ENCODE measurements at regions not wholly inside any gene's neighbourhood (a gene's known extent, or its start where the extent isn't known, plus 50 kb on each side); places are given as distances from the start of the nearest gene placed in this dataset.

DNA sequence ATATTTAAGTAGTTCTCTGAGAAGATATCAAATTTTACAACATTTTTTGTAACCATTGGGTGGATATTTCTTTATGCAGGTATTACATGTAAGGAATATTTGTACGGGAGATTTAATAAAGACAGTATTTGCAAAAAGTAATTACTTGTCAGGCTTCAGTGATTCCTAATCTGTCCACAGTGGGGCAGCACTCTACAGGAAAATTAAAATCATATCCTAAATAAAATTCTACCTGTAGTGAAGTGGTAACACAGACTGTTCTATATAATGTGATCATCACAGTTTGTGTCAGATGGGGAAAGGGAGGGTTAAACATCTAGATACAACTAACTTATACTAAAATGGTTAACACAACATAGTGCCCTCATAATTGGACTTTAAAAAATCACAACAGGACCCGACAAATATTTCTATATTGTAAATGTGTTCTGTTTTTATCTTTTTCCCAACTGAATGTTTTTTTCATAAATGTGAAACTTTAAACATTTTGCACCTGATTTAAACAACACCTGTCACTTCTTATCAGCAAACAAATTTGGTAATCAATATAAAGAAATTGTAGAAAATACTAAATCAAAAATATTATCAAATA is 145.6 kb upstream of the MANEA start:
- intact Hi-C loops (cut with DNase I) = no loop called here

GRCh38 chr6:95439741-95440140 is 137.6 kb upstream of the MANEA start:
- Histone ChIP-seq H3K4me1 (no peaks in the 10 kb centered on the region), H3K36me3 (no peaks in the 10 kb centered on the region), H3K27me3 (no peaks in the 10 kb centered on the region), H3K4me3 (no peak overlapping the region), H3K9me3 (peaks cover 0 to 6% (median 0%) of the 10 kb centered on the region in 4 donors), H3K27ac (replicated peaks in 1 of 4) (no peak overlapping the region)
- 86% methylated on average over 2 of the region's 2 CpGs for WGBS
- TF ChIP-seq EP300 (IDR thresholded peaks at IDR 0.05) = no peak
- no peak for DNase-seq (ENCODE audit: extremely low spot score)
- intact Hi-C loops (cut with DNase I) = no loop called here

More for the DNA sequence above, 145.6 kb upstream of the MANEA start:
- H3K4me1 ChIP-seq = no peaks in the 10 kb centered on the region
- no peak overlapping the region for H3K4me3 ChIP-seq
- no peaks in the 10 kb centered on the region for H3K36me3 ChIP-seq
- no peaks in the 10 kb centered on the region for H3K9me3 ChIP-seq
- H3K27ac ChIP-seq (replicated peaks in 1 of 4) = no peak overlapping the region
- H3K27me3 ChIP-seq = no peaks in the 10 kb centered on the region
- whole genome bisulfite sequencing = 53% methylated on average over 2 of the region's 2 CpGs
- no peak for DNase-seq (ENCODE audit: extremely low spot score)
- peak; percentile 56 to 75 (median 65) for TF ChIP-seq CTCF (IDR thresholded peaks at IDR 0.05)
- TF ChIP-seq POLR2AphosphoS5 (IDR thresholded peaks at IDR 0.05) = no peak
- TF ChIP-seq POLR2A (IDR thresholded peaks at IDR 0.05; ENCODE audit: low read depth) = no peak

DNA sequence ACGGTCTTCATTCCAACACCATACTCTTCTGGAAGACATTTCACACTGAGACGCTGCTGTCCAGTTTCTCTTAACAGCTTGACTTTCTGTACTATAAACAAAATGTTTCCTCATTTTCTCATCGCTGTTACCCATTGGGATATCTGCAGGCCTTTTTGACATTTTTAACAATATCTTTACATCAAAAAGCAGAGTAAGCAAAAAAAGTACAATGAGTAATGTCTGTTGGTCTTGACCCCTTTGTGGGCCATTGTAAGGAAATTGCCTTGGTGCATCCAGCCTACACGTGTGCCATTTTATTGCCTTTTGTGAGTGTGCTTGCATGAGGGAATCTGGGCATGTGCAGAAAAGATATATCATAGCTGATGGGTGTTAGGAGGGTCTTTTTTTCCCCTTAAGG is 129.1 kb upstream of the MANEA start:
- Histone ChIP-seq H3K4me3 (no peak overlapping the region), H3K4me1 (no peaks in the 10 kb centered on the region), H3K9me3 (no peaks in the 10 kb centered on the region), H3K36me3 (no peaks in the 10 kb centered on the region), H3K27me3 (no peaks in the 10 kb centered on the region), H3K27ac (replicated peaks in 1 of 4) (no peak overlapping the region)
- intact Hi-C loops (cut with DNase I) = no loop called here
- no peak for DNase-seq (ENCODE audit: extremely low spot score)
- 70% methylated on average over 4 of the region's 4 CpGs for WGBS
- TF ChIP-seq POLR2A (IDR thresholded peaks at IDR 0.05; ENCODE audit: low read depth) (no peak), EP300 (IDR thresholded peaks at IDR 0.05) (no peak), POLR2AphosphoS5 (IDR thresholded peaks at IDR 0.05) (no peak), CTCF (IDR thresholded peaks at IDR 0.05) (no peak)

GRCh38 chr6:95469511-95469910 is 107.8 kb upstream of the MANEA start:
- Histone ChIP-seq H3K4me1 (no peaks in the 10 kb centered on the region), H3K36me3 (no peaks in the 10 kb centered on the region), H3K4me3 (no peak overlapping the region), H3K9me3 (no peaks in the 10 kb centered on the region), H3K27ac (replicated peaks in 1 of 4) (no peak overlapping the region), H3K27me3 (no peaks in the 10 kb centered on the region)
- TF ChIP-seq EP300 (IDR thresholded peaks at IDR 0.05) (no peak), POLR2AphosphoS5 (IDR thresholded peaks at IDR 0.05) (no peak), CTCF (IDR thresholded peaks at IDR 0.05) (no peak), POLR2A (IDR thresholded peaks at IDR 0.05; ENCODE audit: low read depth) (no peak)
- 79% methylated on average over 2 of the region's 2 CpGs for whole genome bisulfite sequencing
- intact Hi-C loops (cut with DNase I) = no loop called here
- no peak for DNase-seq (ENCODE audit: extremely low spot score)

- Histone ChIP-seq H3K36me3 (no peaks in the 10 kb centered on the region), H3K4me3 (no peak overlapping the region), H3K4me1 (no peaks in the 10 kb centered on the region), H3K27ac (replicated peaks in 1 of 4) (no peak overlapping the region), H3K27me3 (no peaks in the 10 kb centered on the region), H3K9me3 (no peaks in the 10 kb centered on the region)
- no peak for DNase-seq (ENCODE audit: extremely low spot score)
- TF ChIP-seq CTCF (IDR thresholded peaks at IDR 0.05) (no peak), EP300 (IDR thresholded peaks at IDR 0.05) (no peak), POLR2AphosphoS5 (IDR thresholded peaks at IDR 0.05) (no peak), POLR2A (IDR thresholded peaks at IDR 0.05; ENCODE audit: low read depth) (no peak)
- intact Hi-C loops (cut with DNase I) = no loop called here
Observed at GRCh38 chr6:95478941-95479340, 98.4 kb upstream of the MANEA start.
